T-cell (primary cell): ENCODE measurements at regions not wholly inside any gene's neighbourhood (a gene's known extent, or its start where the extent isn't known, plus 50 kb on each side); places are given as distances from the start of the nearest gene placed in this dataset.

Experiments used
- ATAC-seq, 4 experiments: fragments of 200-7000 bp in 3 of 4; fragments of 150-1000 bp in 1 of 4; cut with Tn5 transposase; replicated peaks in 1 of 4; 1 replicate in 3 of 4; 2 replicates in 1 of 4; pipeline ENCODE4 v1.10.0; 2021; ENCODE audit warnings: moderate library complexity in 3 of 4, mild to moderate bottlenecking in 2 of 4, moderate number of reproducible peaks in 1 of 4
- CTCF ChIA-PET, 2 donors: fragments of 300-600 bp; sonication (Branson Sonifier 250); formaldehyde crosslinking; loops; one replicate each; lab custom pipeline; 2022; ENCODE audit warnings: antibody characterized with exemption in 2 of 2; lab: Charles Lee
- POLR2A ChIA-PET, 2 donors: fragments of 300-600 bp; sonication (Branson Sonifier 250); formaldehyde crosslinking; loops; one replicate each; lab custom pipeline; 2022; ENCODE audit warnings: antibody characterized with exemption in 2 of 2; lab: Charles Lee
- DNase-seq, 35 experiments: peaks; one replicate each; pipeline versions ENCODE4 v3.0.0 to v3.0.0-alpha.2; 2013 to 2023
- H3K27ac ChIP-seq: one replicate; pipeline ENCODE4 v1.5.1; 2013; ENCODE audit warnings: low read length
- H3K27me3 ChIP-seq, 2 experiments: replicated peaks in 1 of 2; 1 replicate in 1 of 2; 2 replicates in 1 of 2; pipeline versions ENCODE4 v1.6.1 to v1.7.0; 2013; ENCODE audit warnings: low read length in 1 of 2, mixed read lengths in 1 of 2; ENCODE audit not compliant: control insufficient read depth in 2 of 2, insufficient read depth in 2 of 2; ENCODE audit errors: extremely low read depth in 1 of 2
- H3K36me3 ChIP-seq, 2 donors: 1 replicate in 1 of 2; 2 replicates in 1 of 2; pipeline versions ENCODE4 v1.6.1 to v1.7.0; 2013; ENCODE audit warnings: low read length in 1 of 2; ENCODE audit not compliant: control insufficient read depth in 2 of 2, insufficient read depth in 1 of 2; ENCODE audit errors: extremely low read depth in 1 of 2
- H3K4me1 ChIP-seq, 2 experiments: 1 replicate in 1 of 2; 2 replicates in 1 of 2; pipeline versions ENCODE4 v1.6.1 to v1.7.0; 2013; ENCODE audit warnings: low read length in 2 of 2, mixed read lengths in 1 of 2; ENCODE audit not compliant: insufficient read depth in 2 of 2, control insufficient read depth in 1 of 2; ENCODE audit errors: extremely low read depth in 1 of 2
- H3K4me3 ChIP-seq, 2 donors: 1 replicate in 1 of 2; 2 replicates in 1 of 2; pipeline versions ENCODE4 v1.5.1 to v1.7.0; 2013; ENCODE audit warnings: mild to moderate bottlenecking in 2 of 2, low read length in 1 of 2, moderate library complexity in 1 of 2; ENCODE audit not compliant: control insufficient read depth in 1 of 2; ENCODE audit errors: extremely low read depth in 1 of 2
- H3K9me3 ChIP-seq: 2 replicates; pipeline ENCODE4 v1.7.0; 2013
- H3K27ac Mint-ChIP-seq, 2 donors: one replicate each; pipeline ENCODE4 v1.8.0; 2020 to 2021; ENCODE audit warnings: mild to moderate bottlenecking in 2 of 2, mixed read lengths in 2 of 2
- H3K27me3 Mint-ChIP-seq, 2 donors: one replicate each; pipeline ENCODE4 v1.8.0; 2021 to 2022; ENCODE audit warnings: mixed read lengths in 2 of 2
- H3K36me3 Mint-ChIP-seq: one replicate; pipeline ENCODE4 v1.8.0; 2021; ENCODE audit warnings: mixed read lengths
- H3K4me1 Mint-ChIP-seq, 3 donors: one replicate each; pipeline ENCODE4 v1.8.0; 2020 to 2022; ENCODE audit warnings: mixed read lengths in 3 of 3, mild to moderate bottlenecking in 1 of 3
- H3K4me3 Mint-ChIP-seq, 3 donors: one replicate each; pipeline ENCODE4 v1.8.0; 2020 to 2022; ENCODE audit warnings: mild to moderate bottlenecking in 3 of 3, mixed read lengths in 3 of 3, moderate library complexity in 3 of 3
- H3K9me3 Mint-ChIP-seq, 3 donors: one replicate each; pipeline ENCODE4 v1.8.0; 2020 to 2022; ENCODE audit warnings: mixed read lengths in 3 of 3
- WGBS: methylation state at CpG from one replicate; pipeline ENCODE4 v1.1.5; 2013; ENCODE audit warnings: missing lambda C conversion rate; ENCODE audit not compliant: insufficient coverage; 5-methylcytosine and 5-hydroxymethylcytosine counted together

GRCh38 chr3:67828486-67829010 is 174.1 kb upstream of the SUCLG2 start:
- ChIA-PET POLR2A (no interaction called here), CTCF (no interaction called here)
- Mint-ChIP-seq H3K27me3 (peaks cover 0 to 1% of the 10 kb centered on the region in 2 donors), H3K27ac (no peak overlapping the region), H3K36me3 (peaks cover 6% of the 10 kb centered on the region), H3K4me1 (no peaks in the 10 kb centered on the region), H3K9me3 (peaks cover 8 to 26% (median 19%) of the 10 kb centered on the region in 3 donors), H3K4me3 (no peak overlapping the region)
- no CpG with 5 or more reads among the region's 1 CpG for WGBS
- Histone ChIP-seq H3K36me3 (no peaks in the 10 kb centered on the region), H3K27ac (no peak overlapping the region), H3K27me3 (peaks cover 0 to 4% of the 10 kb centered on the region in 2 experiments), H3K4me3 (no peak overlapping the region), H3K9me3 (no peaks in the 10 kb centered on the region), H3K4me1 (no peaks in the 10 kb centered on the region)
- DNase-seq (no peak), ATAC-seq (no peak)

- no peak for DNase-seq
- no peaks in the 10 kb centered on the region for H3K9me3 ChIP-seq
- peaks cover 0 to 1% (median 0%) of the 10 kb centered on the region in 3 donors for H3K4me1 Mint-ChIP-seq
- H3K9me3 Mint-ChIP-seq, result peaks cover 0 to 2% (median 0%) of the 10 kb centered on the region in 3 donors
- ChIA-PET POLR2A (no interaction called here), CTCF (interaction anchor here in 1 of 2 donors (0.6 kb wide), 1 partner anchor 708 kb away, joined by 12 read pairs; no protein-coding TSS in a partner anchor)
- H3K4me3 Mint-ChIP-seq, result no peak overlapping the region
- no peaks in the 10 kb centered on the region for H3K27me3 ChIP-seq
- H3K4me3 ChIP-seq, result no peak overlapping the region
- 78% methylated on average over 4 of the region's 4 CpGs for WGBS
- H3K27ac ChIP-seq, result no peak overlapping the region
- no peak overlapping the region for H3K27ac Mint-ChIP-seq
- no peaks in the 10 kb centered on the region for H3K36me3 ChIP-seq
- H3K27me3 Mint-ChIP-seq, result no peaks in the 10 kb centered on the region
- H3K36me3 Mint-ChIP-seq, result no peaks in the 10 kb centered on the region
- ATAC-seq, result no peak
- no peaks in the 10 kb centered on the region for H3K4me1 ChIP-seq
Observed at GRCh38 chr3:67821135-67821534, 166.7 kb upstream of the SUCLG2 start.

- ChIA-PET POLR2A (no interaction called here), CTCF (interaction anchor here (0.5 to 1.2 kb wide), 6 partner anchors 26 to 710 kb away, joined by 3 read pairs; no protein-coding TSS in a partner anchor)
- DNase-seq, result peak in 6 of 35 experiments; percentile 1 to 35 (median 5)
- H3K27me3 Mint-ChIP-seq, result no peaks in the 10 kb centered on the region
- H3K27ac ChIP-seq, result no peak overlapping the region
- H3K4me1 ChIP-seq, result no peaks in the 10 kb centered on the region
- H3K36me3 ChIP-seq, result no peaks in the 10 kb centered on the region
- H3K4me3 ChIP-seq, result no peak overlapping the region
- ATAC-seq, result peak in 2 of 4 experiments; percentile 23 to 36
- H3K9me3 ChIP-seq, result no peaks in the 10 kb centered on the region
- no peaks in the 10 kb centered on the region for H3K27me3 ChIP-seq
- peaks cover 0 to 1% (median 0%) of the 10 kb centered on the region in 3 donors for H3K4me1 Mint-ChIP-seq
- WGBS, result no CpG with 5 or more reads among the region's 1 CpG
- H3K9me3 Mint-ChIP-seq, result peaks cover 0 to 2% (median 0%) of the 10 kb centered on the region in 3 donors
- H3K36me3 Mint-ChIP-seq, result no peaks in the 10 kb centered on the region
- H3K4me3 Mint-ChIP-seq, result no peak overlapping the region
- no peak overlapping the region for H3K27ac Mint-ChIP-seq
Observed at GRCh38 chr3:67819447-67819846, 165.0 kb upstream of the SUCLG2 start.

- Histone ChIP-seq H3K27ac (no peak overlapping the region), H3K4me1 (no peaks in the 10 kb centered on the region), H3K9me3 (no peaks in the 10 kb centered on the region), H3K27me3 (peaks cover 0 to 10% of the 10 kb centered on the region in 2 experiments), H3K36me3 (no peaks in the 10 kb centered on the region), H3K4me3 (no peak overlapping the region)
- DNase-seq (no peak), ATAC-seq (no peak)
- ChIA-PET CTCF (no interaction called here), POLR2A (no interaction called here)
- H3K27me3 Mint-ChIP-seq, result peaks cover 3 to 4% of the 10 kb centered on the region in 2 donors
- H3K9me3 Mint-ChIP-seq, result no peaks in the 10 kb centered on the region
- no peak overlapping the region for H3K4me3 Mint-ChIP-seq
- 84% methylated on average over 3 of the region's 4 CpGs for WGBS
- H3K27ac Mint-ChIP-seq, result no peak overlapping the region
- H3K4me1 Mint-ChIP-seq, result no peaks in the 10 kb centered on the region
- H3K36me3 Mint-ChIP-seq, result peaks cover 3% of the 10 kb centered on the region
Observed at GRCh38 chr3:67809370-67809935, 155.0 kb upstream of the SUCLG2 start.

GRCh38 chr3:67808906-67809305 is 154.5 kb upstream of the SUCLG2 start:
- Mint-ChIP-seq H3K4me1 (no peaks in the 10 kb centered on the region), H3K27me3 (peaks cover 4% of the 10 kb centered on the region in 2 donors), H3K36me3 (peaks cover 6% of the 10 kb centered on the region), H3K27ac (no peak overlapping the region), H3K4me3 (no peak overlapping the region), H3K9me3 (peaks cover 0 to 2% (median 0%) of the 10 kb centered on the region in 3 donors)
- ATAC-seq (no peak), DNase-seq (no peak)
- no peaks in the 10 kb centered on the region for H3K36me3 ChIP-seq
- H3K4me3 ChIP-seq, result no peak overlapping the region
- ChIA-PET CTCF (no interaction called here), POLR2A (no interaction called here)
- no peaks in the 10 kb centered on the region for H3K4me1 ChIP-seq
- no CpG with 5 or more reads among the region's 3 CpGs for WGBS
- H3K27me3 ChIP-seq, result peaks cover 0 to 13% of the 10 kb centered on the region in 2 experiments
- no peak overlapping the region for H3K27ac ChIP-seq
- no peaks in the 10 kb centered on the region for H3K9me3 ChIP-seq

- Mint-ChIP-seq H3K4me1 (no peaks in the 10 kb centered on the region), H3K9me3 (peaks cover 6 to 19% (median 11%) of the 10 kb centered on the region in 3 donors), H3K27me3 (peaks cover 3 to 4% of the 10 kb centered on the region in 2 donors), H3K36me3 (peaks cover 11% of the 10 kb centered on the region), H3K27ac (no peak overlapping the region), H3K4me3 (no peak overlapping the region)
- H3K27me3 ChIP-seq, result peaks cover 0 to 12% of the 10 kb centered on the region in 2 experiments
- H3K4me1 ChIP-seq, result no peaks in the 10 kb centered on the region
- DNase-seq, result no peak
- H3K36me3 ChIP-seq, result no peaks in the 10 kb centered on the region
- no peak overlapping the region for H3K4me3 ChIP-seq
- ATAC-seq, result no peak
- POLR2A ChIA-PET, result no interaction called here
- CTCF ChIA-PET, result no interaction called here
- no peak overlapping the region for H3K27ac ChIP-seq
- no peaks in the 10 kb centered on the region for H3K9me3 ChIP-seq
- 80% methylated on average over 2 of the region's 3 CpGs for WGBS
Observed at GRCh38 chr3:67804578-67804977, 150.2 kb upstream of the SUCLG2 start.
